Fibroblast of skin of right biceps (primary cell): ENCODE measurements at regions not wholly inside any gene's neighbourhood (a gene's known extent, or its start where the extent isn't known, plus 50 kb on each side); places are given as distances from the start of the nearest gene placed in this dataset.

Experiments
- DNase-seq: peaks from one replicate; pipeline ENCODE4 v3.0.0-alpha.2; 2013

GRCh38 chr9:97747201-97747965 lies 50.2 kb upstream of the XPA start:
- no peak for DNase-seq

- DNase-seq = no peak
These were observed 51.4 kb upstream of the XPA start for GRCh38 chr9:97748525-97748924.

GRCh38 chr9:97749928-97750327 lies 52.8 kb upstream of the XPA start:
- DNase-seq = no peak

GRCh38 chr9:97751531-97751930 lies 54.4 kb upstream of the XPA start:
- DNase-seq = no peak

GRCh38 chr9:97752274-97752673 lies 55.1 kb upstream of the XPA start:
- no peak for DNase-seq

GRCh38 chr9:97753364-97753763 lies 56.2 kb upstream of the XPA start:
- DNase-seq = no peak

- DNase-seq = no peak
These were observed 56.8 kb upstream of the XPA start for GRCh38 chr9:97753975-97754374.

- DNase-seq = no peak
These were observed 58.6 kb upstream of the XPA start for GRCh38 chr9:97755618-97756267.

GRCh38 chr9:97756991-97757390 lies 59.9 kb upstream of the XPA start:
- DNase-seq = no peak

- DNase-seq = no peak
These were observed 61.3 kb upstream of the XPA start for GRCh38 chr9:97758334-97758916.

- DNase-seq = no peak
These were observed 62.6 kb upstream of the XPA start for GRCh38 chr9:97759581-97760288.

- DNase-seq = no peak
These were observed 64.0 kb upstream of the XPA start for GRCh38 chr9:97761056-97761598.

GRCh38 chr9:97761879-97762278 lies 64.7 kb upstream of the XPA start:
- no peak for DNase-seq

GRCh38 chr9:97763874-97764273 lies 66.7 kb upstream of the XPA start:
- DNase-seq = no peak

GRCh38 chr9:97766092-97766491 lies 69.0 kb upstream of the XPA start:
- peak; percentile 78 for DNase-seq

GRCh38 chr9:97766610-97767009 lies 69.5 kb upstream of the XPA start:
- DNase-seq = no peak

GRCh38 chr9:97767891-97768290 lies 70.8 kb upstream of the XPA start:
- DNase-seq = peak; percentile 80

GRCh38 chr9:97768746-97769145 lies 71.6 kb upstream of the XPA start:
- peak; percentile 91 for DNase-seq

- no peak for DNase-seq
These were observed 72.1 kb upstream of the XPA start for GRCh38 chr9:97769208-97769607.

GRCh38 chr9:97770808-97771372 lies 73.8 kb upstream of the XPA start:
- DNase-seq = no peak

GRCh38 chr9:97771641-97772040 lies 74.5 kb upstream of the XPA start:
- DNase-seq = no peak

GRCh38 chr9:97772145-97772544 lies 75.0 kb upstream of the XPA start:
- no peak for DNase-seq

GRCh38 chr9:97773091-97773490 lies 76.0 kb upstream of the XPA start:
- DNase-seq = no peak
